HG02852 (cell line): ENCODE measurements at regions not wholly inside any gene's neighbourhood (a gene's known extent, or its start where the extent isn't known, plus 50 kb on each side); places are given as distances from the start of the nearest gene placed in this dataset.
"Not testable (repeated sequence)": the region's sequence is repeated elsewhere in the genome, so short reads cannot be mapped to it uniquely, and the experiment has no call there.

Experiments
- ATAC-seq: cut with Tn5 transposase; IDR thresholded peaks from one replicate; pipeline ENCODE4 v1.9.1; 2021; ENCODE audit warnings: mild to moderate bottlenecking, moderate library complexity; ENCODE audit not compliant: unreplicated experiment

DNA sequence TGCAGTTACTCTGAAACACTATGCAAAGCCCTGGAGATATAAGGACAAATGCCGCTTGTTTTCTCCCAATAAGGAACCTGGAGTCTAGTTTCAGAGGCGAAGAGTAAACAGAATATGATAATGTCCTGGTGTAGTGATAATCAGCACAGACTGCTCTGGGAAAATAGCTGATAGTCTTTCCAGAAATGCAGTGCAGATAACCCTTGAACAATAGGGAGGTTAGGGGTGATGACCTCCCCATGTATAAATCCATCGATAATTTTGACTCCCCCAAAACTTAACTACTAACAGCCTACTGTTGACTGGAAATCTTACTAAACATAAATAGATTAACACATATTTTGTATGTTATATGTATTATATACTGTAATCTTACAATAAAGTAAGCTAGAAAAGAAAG is 1280.9 kb upstream of the TENM3 start:
- no peak for ATAC-seq

- no peak for ATAC-seq
Measured at GRCh38 chr4:180966312-180966711, 1276.9 kb upstream of the TENM3 start.

DNA sequence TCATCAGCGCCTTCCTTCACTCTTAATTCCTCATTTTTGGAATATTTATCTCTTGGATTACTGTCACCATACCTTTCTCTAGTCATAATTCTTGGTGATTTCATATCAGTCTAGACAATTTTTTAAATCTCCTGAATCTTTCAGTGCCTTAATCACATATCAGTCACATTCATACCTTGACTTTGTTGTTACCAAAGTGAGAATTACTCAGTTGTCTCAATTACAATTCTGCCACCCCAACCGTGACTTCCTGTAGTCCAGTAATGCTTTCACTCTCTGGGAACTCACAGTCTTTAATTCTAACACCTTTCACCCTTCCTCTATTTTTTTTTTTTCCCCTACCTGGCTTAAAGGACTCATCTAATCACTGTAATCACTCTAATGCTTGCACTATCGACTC is 1275.3 kb upstream of the TENM3 start:
- ATAC-seq, result no peak

- ATAC-seq, result no peak
Measured at GRCh38 chr4:180973894-180974293, 1269.3 kb upstream of the TENM3 start.

GRCh38 chr4:180990931-180991330 is 1252.3 kb upstream of the TENM3 start:
- ATAC-seq, result no peak

GRCh38 chr4:180993244-180993836 is 1249.9 kb upstream of the TENM3 start:
- no peak for ATAC-seq

- ATAC-seq, result no peak
Measured at GRCh38 chr4:180994722-180995121, 1248.5 kb upstream of the TENM3 start.

- no peak for ATAC-seq
Measured at GRCh38 chr4:180999217-180999616, 1244.0 kb upstream of the TENM3 start.

GRCh38 chr4:181004056-181004455 is 1239.1 kb upstream of the TENM3 start:
- no peak for ATAC-seq

DNA sequence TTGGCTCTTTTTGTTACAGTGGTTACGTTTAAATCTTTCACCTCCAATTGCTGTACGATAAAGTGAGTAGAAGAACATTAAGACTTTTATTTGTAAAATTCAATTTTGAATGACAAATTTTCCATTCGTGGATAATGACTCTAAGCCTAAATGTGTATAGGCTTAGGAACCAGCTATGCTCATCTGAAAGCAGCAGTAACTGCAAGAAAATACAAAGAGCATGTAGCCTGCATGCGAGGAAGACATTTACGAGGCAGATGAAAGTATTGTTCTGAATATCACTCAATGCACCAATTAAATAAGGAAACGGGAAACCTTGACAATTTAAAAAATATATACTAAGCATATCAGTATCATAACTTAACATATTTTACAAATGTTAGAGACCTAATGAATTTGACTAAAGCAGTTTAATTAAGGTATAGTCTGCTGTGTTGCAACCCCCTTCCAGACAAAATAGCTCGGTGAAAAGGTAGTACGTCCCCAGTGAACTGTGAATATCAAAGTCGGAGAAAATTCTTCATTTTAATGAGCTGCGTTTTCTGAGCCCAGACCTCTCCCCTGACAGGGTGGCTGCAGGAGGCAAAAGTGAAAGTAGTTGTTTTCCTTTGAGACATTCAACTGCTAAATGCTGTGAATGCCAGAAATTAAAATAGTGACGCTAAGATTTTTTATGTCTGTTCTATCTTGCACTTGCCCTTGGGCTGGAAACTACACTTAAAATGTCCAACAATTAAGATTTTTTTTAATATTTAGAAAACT is 1236.5 kb upstream of the TENM3 start:
- no peak for ATAC-seq

DNA sequence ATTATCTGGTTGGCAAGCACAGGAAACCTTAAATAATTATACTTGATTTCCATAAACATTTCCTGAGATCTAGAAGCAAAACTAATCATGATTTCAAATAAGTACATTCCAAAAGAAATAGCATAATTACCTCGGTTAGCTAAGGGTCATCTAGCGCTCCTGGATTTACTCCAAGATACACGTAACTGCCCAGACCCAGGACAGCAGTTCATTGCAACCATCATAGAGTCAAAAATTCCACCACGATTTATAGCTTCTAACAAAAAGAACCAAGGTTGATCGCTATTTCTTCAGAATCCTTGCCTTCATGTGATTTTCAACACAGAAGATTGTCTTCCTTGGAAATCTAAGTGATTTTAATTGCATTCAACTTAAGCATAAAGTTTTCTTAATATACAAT is 1235.5 kb upstream of the TENM3 start:
- no peak for ATAC-seq

GRCh38 chr4:181008164-181008563 is 1235.0 kb upstream of the TENM3 start:
- no peak for ATAC-seq

- no peak for ATAC-seq
Measured at GRCh38 chr4:181013162-181013561, 1230.0 kb upstream of the TENM3 start.

GRCh38 chr4:181017038-181017437 is 1226.2 kb upstream of the TENM3 start:
- no peak for ATAC-seq

- peak; percentile 52 for ATAC-seq
Measured at GRCh38 chr4:181018472-181018871, 1224.7 kb upstream of the TENM3 start.

DNA sequence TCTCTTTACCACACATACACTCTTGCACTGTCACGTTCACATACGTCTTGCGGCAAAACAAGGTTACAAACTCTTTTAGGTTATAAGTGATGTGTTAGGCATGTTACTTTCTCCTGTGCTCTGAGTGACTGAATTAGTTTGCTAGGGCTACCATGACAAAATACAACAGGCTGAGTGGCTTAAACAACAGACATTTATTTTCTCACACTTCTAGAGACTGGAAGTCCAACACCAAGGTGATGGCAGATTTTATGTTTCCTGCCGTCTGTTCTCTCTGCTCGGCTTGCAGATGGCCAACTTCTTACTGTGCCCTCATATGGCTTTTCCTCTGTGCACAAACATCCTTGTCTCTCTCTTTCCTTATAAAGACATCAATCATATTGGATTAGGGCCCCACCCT is 1224.3 kb upstream of the TENM3 start:
- no peak for ATAC-seq

DNA sequence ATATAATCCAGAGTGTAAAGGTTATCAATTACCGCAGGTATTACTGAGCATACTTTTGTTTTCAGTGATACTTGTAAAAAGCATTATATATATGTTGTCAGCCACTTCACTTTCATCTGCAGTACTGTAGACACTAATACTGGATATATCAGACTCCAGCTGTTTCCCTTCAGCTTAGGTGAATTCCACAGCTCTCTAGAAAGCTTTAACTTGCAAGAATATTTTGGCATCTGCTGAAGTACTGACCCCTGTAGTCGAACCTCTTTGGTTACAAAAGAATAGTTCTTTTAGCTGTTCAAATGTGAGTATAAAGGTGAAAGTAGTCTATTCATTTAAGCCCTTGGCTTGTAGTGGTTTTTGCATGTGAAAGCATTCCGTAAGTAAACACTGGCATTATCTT is 1222.7 kb upstream of the TENM3 start:
- ATAC-seq, result no peak

DNA sequence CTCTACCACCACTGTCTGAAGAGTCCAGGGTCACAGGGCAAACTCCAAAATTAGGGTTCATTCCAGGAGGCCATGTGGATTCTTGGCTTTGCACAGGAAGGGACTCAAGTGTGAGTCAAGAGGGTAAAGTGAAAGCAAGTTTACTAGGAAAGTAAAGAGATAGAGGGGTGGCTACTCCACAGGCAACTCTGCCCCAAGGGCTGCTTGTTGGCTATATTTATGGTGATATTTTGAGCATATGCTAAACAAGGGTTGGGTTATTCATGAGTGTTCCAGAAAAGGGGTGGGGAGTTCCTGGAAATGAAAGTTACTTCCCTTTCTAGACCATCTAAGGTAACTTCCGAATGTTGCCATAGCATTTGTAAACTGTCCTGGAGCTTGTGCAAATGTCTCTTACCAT is 1222.0 kb upstream of the TENM3 start:
- no peak for ATAC-seq

DNA sequence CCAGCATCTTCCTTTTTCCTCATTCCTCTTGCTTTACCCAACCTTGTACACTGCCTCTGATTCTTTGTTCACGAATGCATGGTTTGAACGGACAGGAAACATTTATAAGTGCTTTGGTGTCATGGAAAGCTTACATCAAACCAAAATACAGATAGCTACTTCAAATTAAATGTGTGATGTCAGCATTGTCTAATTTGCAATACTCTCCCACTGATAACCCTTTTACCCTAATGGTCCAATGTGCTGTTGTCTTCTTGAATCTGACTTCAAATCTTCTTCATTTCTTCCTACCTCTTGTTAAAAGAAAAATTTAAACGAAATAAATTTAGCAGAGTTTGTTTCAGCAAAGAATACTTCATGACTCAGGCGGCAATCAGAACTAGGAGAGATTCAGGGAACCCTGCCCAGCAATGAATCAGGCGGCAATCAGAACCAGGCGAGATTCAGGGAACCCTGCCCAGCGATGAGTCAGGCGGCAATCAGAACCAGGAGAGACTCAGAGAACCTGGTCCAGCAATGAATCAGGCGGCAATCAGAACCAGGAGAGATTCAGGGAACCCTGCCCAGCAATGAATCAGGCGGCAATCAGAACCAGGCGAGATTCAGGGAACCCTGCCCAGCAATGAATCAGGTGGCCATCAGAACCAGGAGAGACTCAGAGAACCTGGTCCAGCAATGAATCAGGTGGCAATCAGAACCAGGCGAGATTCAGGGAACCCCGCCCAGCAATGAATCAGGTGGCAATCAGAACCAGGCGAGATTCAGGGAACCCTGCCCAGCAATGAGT is 1212.9 kb upstream of the TENM3 start:
- not testable (repeated sequence) for ATAC-seq

- no peak for ATAC-seq
Measured at GRCh38 chr4:181030961-181031360, 1212.2 kb upstream of the TENM3 start.

GRCh38 chr4:181043486-181043885 is 1199.7 kb upstream of the TENM3 start:
- no peak for ATAC-seq

DNA sequence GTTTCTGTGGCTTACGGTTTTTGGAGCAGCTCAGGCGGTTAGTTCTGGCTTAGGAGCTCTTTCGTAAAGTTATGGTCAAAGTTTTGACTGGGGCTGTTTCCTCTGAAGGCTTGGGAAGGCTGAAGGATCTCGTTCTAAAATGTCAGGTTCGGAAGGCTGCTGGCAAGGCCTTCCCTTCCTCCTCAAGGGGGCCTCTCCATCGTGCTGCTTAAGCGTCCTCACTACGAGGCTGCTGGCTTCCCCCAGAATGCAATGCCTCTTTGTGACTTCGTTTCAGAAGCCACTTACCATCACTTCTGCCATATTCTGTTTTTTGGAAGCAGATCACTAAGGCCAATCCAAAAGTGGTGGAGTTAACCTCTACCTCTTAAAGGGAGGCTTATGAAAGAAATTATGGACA is 1196.4 kb upstream of the TENM3 start:
- ATAC-seq, result no peak
